ENCODE measurements at regions not wholly inside any gene's neighbourhood (a gene's known extent, or its start where the extent isn't known, plus 50 kb on each side); places are given as distances from the start of the nearest gene placed in this dataset.

DNA sequence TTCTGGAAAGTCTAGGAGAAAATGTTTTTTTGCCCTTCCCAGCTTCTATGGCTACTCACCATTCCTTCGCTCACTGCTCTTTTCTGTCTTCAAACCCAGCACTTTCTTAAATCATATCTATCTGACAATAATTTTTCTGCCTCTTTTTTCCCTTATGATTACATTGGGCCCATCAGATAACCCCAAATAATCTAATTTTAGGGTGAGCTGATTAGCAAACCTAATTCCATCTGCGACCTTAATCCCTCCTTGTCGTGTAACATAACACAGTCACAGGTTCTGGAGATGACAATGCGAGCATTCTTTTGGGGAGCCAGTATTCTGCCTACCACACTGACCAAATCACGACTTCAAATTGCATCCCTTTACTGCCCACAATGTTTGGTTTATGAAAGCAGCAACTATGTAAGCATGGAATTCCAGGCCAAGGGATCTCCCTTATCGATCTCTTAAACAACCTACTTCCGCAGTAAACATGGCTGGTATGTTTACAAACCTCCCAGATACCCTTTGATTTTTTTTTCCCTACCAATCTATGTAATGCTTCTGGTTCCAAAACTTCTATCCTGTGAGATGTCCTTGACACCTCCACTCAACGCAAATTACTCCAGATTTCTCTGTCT lies 2122.2 kb downstream of the MAT2B start:
- no peaks in the 10 kb centered on the region for H3K27me3 ChIP-seq (ENCODE audit: insufficient read depth, low read length)
- no peak overlapping the region for H3K4me2 ChIP-seq (ENCODE audit: low read length)
- no peaks in the 10 kb centered on the region for H3K36me3 ChIP-seq (ENCODE audit: insufficient read depth, low read length)
- H3K79me2 ChIP-seq (ENCODE audit: insufficient read depth, low read length): no peaks in the 10 kb centered on the region
- H2AFZ ChIP-seq (ENCODE audit: low read length): no peak overlapping the region
- H3K9ac ChIP-seq (ENCODE audit: low read length): no peak overlapping the region
- no peak overlapping the region for H3K4me3 ChIP-seq (ENCODE audit: low read depth, low read length, poor library complexity, severe bottlenecking)
- H3F3A ChIP-seq (ENCODE audit: insufficient read depth, low read length): no peaks in the 10 kb centered on the region
- H3K4me1 ChIP-seq (ENCODE audit: insufficient read depth, low read length, severe bottlenecking): no peaks in the 10 kb centered on the region
- TF ChIP-seq, protein P1, sequence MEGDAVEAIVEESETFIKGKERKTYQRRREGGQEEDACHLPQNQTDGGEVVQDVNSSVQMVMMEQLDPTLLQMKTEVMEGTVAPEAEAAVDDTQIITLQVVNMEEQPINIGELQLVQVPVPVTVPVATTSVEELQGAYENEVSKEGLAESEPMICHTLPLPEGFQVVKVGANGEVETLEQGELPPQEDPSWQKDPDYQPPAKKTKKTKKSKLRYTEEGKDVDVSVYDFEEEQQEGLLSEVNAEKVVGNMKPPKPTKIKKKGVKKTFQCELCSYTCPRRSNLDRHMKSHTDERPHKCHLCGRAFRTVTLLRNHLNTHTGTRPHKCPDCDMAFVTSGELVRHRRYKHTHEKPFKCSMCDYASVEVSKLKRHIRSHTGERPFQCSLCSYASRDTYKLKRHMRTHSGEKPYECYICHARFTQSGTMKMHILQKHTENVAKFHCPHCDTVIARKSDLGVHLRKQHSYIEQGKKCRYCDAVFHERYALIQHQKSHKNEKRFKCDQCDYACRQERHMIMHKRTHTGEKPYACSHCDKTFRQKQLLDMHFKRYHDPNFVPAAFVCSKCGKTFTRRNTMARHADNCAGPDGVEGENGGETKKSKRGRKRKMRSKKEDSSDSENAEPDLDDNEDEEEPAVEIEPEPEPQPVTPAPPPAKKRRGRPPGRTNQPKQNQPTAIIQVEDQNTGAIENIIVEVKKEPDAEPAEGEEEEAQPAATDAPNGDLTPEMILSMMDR (IDR thresholded peaks at IDR 0.05; ENCODE audit: low read length): no peak
- TF ChIP-seq EZH2 (IDR thresholded peaks at IDR 0.05; ENCODE audit: borderline replicate concordance, low read length): no peak
- no peaks in the 10 kb centered on the region for H3K9me2 ChIP-seq (ENCODE audit: low read depth, low read length)
- no peaks in the 10 kb centered on the region for H4K20me1 ChIP-seq (ENCODE audit: insufficient read depth, low read length)
- no peaks in the 10 kb centered on the region for H3K9me3 ChIP-seq (ENCODE audit: low read length)
- H3K27ac ChIP-seq (ENCODE audit: low read depth, low read length, poor library complexity, severe bottlenecking): no peak overlapping the region

DNA sequence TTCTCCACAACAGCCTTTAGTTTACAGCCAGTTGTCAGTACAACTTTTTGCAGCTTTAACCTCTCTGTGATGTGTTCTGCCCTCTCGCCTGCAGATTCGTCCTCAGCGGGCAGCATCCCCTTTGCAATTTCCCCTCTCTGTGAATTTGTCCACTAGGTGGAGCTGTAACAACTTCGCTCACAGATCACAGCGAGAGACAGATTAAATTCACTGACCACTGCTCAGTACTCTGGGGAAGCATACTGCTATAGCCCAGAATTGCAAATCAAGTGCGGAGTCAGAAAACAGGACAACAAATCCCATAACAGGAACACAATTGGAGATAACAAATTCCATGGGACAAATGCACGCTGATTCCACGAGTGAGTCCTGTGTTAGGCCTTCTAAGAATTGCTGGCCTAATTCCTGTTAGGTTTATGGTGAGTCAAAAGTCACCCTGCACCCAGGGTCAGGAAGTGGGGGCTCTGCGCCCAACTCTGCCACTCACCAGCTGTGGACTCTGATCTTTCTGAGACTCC lies 2124.9 kb downstream of the MAT2B start:
- no peak overlapping the region for H3K4me2 ChIP-seq (ENCODE audit: low read length)
- no peak overlapping the region for H3K9ac ChIP-seq (ENCODE audit: low read length)
- TF ChIP-seq EZH2 (IDR thresholded peaks at IDR 0.05; ENCODE audit: borderline replicate concordance, low read length): no peak
- TF ChIP-seq, protein P1 (IDR thresholded peaks at IDR 0.05; ENCODE audit: low read length): peak; percentile 76
- no peaks in the 10 kb centered on the region for H4K20me1 ChIP-seq (ENCODE audit: insufficient read depth, low read length)
- H3K36me3 ChIP-seq (ENCODE audit: insufficient read depth, low read length): no peaks in the 10 kb centered on the region
- H3K27me3 ChIP-seq (ENCODE audit: insufficient read depth, low read length): no peaks in the 10 kb centered on the region
- H2AFZ ChIP-seq (ENCODE audit: low read length): no peak overlapping the region
- no peaks in the 10 kb centered on the region for H3K9me2 ChIP-seq (ENCODE audit: low read depth, low read length)
- no peak overlapping the region for H3K4me3 ChIP-seq (ENCODE audit: low read depth, low read length, poor library complexity, severe bottlenecking)
- H3K79me2 ChIP-seq (ENCODE audit: insufficient read depth, low read length): no peaks in the 10 kb centered on the region
- no peaks in the 10 kb centered on the region for H3K9me3 ChIP-seq (ENCODE audit: low read length)
- no peaks in the 10 kb centered on the region for H3K4me1 ChIP-seq (ENCODE audit: insufficient read depth, low read length, severe bottlenecking)
- no peak overlapping the region for H3K27ac ChIP-seq (ENCODE audit: low read depth, low read length, poor library complexity, severe bottlenecking)
- no peaks in the 10 kb centered on the region for H3F3A ChIP-seq (ENCODE audit: insufficient read depth, low read length)

DNA sequence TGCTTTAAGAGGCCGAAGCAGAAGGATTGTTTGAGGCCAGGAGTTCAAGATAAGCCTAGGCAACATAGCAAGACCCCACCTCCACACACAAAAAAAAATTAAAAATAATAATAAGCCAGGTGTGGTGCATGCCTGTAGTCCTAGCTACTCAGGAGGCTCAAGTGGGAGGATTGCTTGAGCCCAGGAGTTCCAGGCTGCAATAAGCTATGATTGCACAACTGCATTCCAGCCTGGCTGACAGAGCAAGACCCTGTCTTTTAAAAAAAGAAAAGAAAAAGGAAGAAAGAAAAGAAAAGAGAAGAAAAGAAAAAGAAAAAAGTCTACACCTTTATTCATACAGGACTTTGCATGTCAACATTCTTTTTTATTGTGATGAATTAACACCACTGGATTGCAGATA lies 2125.8 kb downstream of the MAT2B start:
- Histone ChIP-seq H3K79me2 (ENCODE audit: insufficient read depth, low read length) (no peaks in the 10 kb centered on the region), H3K9me2 (ENCODE audit: low read depth, low read length) (no peaks in the 10 kb centered on the region)
- TF ChIP-seq, protein P1 (IDR thresholded peaks at IDR 0.05; ENCODE audit: low read length): no peak
- no peak for TF ChIP-seq EZH2 (IDR thresholded peaks at IDR 0.05; ENCODE audit: borderline replicate concordance, low read length)

More for the DNA sequence above, 2125.8 kb downstream of the MAT2B start:
- Histone ChIP-seq H3K9ac (ENCODE audit: low read length) (no peak overlapping the region), H3K27me3 (ENCODE audit: insufficient read depth, low read length) (no peaks in the 10 kb centered on the region), H4K20me1 (ENCODE audit: insufficient read depth, low read length) (no peaks in the 10 kb centered on the region), H3F3A (ENCODE audit: insufficient read depth, low read length) (no peaks in the 10 kb centered on the region), H3K36me3 (ENCODE audit: insufficient read depth, low read length) (no peaks in the 10 kb centered on the region), H3K9me3 (ENCODE audit: low read length) (no peaks in the 10 kb centered on the region), H3K27ac (ENCODE audit: low read depth, low read length, poor library complexity, severe bottlenecking) (no peak overlapping the region), H3K4me3 (ENCODE audit: low read depth, low read length, poor library complexity, severe bottlenecking) (no peak overlapping the region), H3K4me2 (ENCODE audit: low read length) (no peak overlapping the region), H3K4me1 (ENCODE audit: insufficient read depth, low read length, severe bottlenecking) (no peaks in the 10 kb centered on the region), H2AFZ (ENCODE audit: low read length) (no peak overlapping the region)
